OCI-LY1 (cell line): ENCODE measurements at regions not wholly inside any gene's neighbourhood (a gene's known extent, or its start where the extent isn't known, plus 50 kb on each side); places are given as distances from the start of the nearest gene placed in this dataset.
"Not testable (repeated sequence)": the region's sequence is repeated elsewhere in the genome, so short reads cannot be mapped to it uniquely, and the experiment has no call there.

Source experiments
- H2AFZ ChIP-seq: fragments of 200-600 bp; sonication (generic), shearing (Covaris generic); 2 replicates; pipeline ENCODE4 v1.6.0; 2014; ENCODE audit warnings: antibody characterized with exemption, mild to moderate bottlenecking, low read length
- H3F3A ChIP-seq: fragments of 200-600 bp; sonication (generic), shearing (Covaris generic); 2 replicates; pipeline ENCODE4 v1.6.0; 2014; ENCODE audit warnings: mild to moderate bottlenecking, antibody characterized with exemption, low read length, moderate library complexity; ENCODE audit not compliant: insufficient read depth
- H3K27ac ChIP-seq: fragments of 200-600 bp; sonication (generic); 2 replicates; pipeline ENCODE4 v1.5.1; 2014; ENCODE audit warnings: low read length, mixed run types, mild to moderate bottlenecking, low read depth; ENCODE audit not compliant: poor library complexity, severe bottlenecking
- H3K27me3 ChIP-seq: fragments of 200-600 bp; sonication (generic); 2 replicates; pipeline ENCODE4 v1.6.0; 2014; ENCODE audit warnings: antibody characterized with exemption, mild to moderate bottlenecking, low read length, moderate library complexity; ENCODE audit not compliant: insufficient read depth
- H3K36me3 ChIP-seq: fragments of 200-600 bp; sonication (generic); 2 replicates; pipeline ENCODE4 v1.6.1; 2014; ENCODE audit warnings: mild to moderate bottlenecking, antibody characterized with exemption, low read length, moderate library complexity, mixed read lengths; ENCODE audit not compliant: insufficient read depth
- H3K4me1 ChIP-seq: fragments of 200-600 bp; sonication (generic); 2 replicates; pipeline ENCODE4 v1.5.1; 2014; ENCODE audit warnings: mild to moderate bottlenecking, low read length, moderate library complexity; ENCODE audit not compliant: insufficient read depth, severe bottlenecking
- H3K4me2 ChIP-seq: fragments of 200-600 bp; sonication (generic), shearing (Covaris generic); 2 replicates; pipeline ENCODE4 v1.6.1; 2014; ENCODE audit warnings: low read length
- H3K4me3 ChIP-seq: fragments of 200-600 bp; sonication (generic); 2 replicates; pipeline ENCODE4 v1.5.1; 2014; ENCODE audit warnings: low read length, low read depth, mild to moderate bottlenecking, mixed read lengths; ENCODE audit not compliant: poor library complexity, severe bottlenecking
- H3K79me2 ChIP-seq: fragments of 200-600 bp; shearing (Covaris generic); 2 replicates; pipeline ENCODE4 v1.6.1; 2016; ENCODE audit warnings: mixed run types, low read length, mixed read lengths; ENCODE audit not compliant: insufficient read depth
- H3K9ac ChIP-seq: fragments of 200-600 bp; sonication (generic), shearing (Covaris generic); 2 replicates; pipeline ENCODE4 v1.6.1; 2014; ENCODE audit warnings: mild to moderate bottlenecking, low read length, mixed read lengths
- H3K9me2 ChIP-seq: fragments of 200-600 bp; sonication (generic), shearing (Covaris generic); 2 replicates; pipeline ENCODE4 v1.6.1; 2014; ENCODE audit warnings: low read depth, mild to moderate bottlenecking, low read length, mixed read lengths
- H3K9me3 ChIP-seq: fragments of 200-600 bp; shearing (Covaris generic); 2 replicates; pipeline ENCODE4 v1.6.1; 2014; ENCODE audit warnings: low read length, mixed read lengths
- H4K20me1 ChIP-seq: fragments of 200-600 bp; sonication (generic), shearing (Covaris generic); 2 replicates; pipeline ENCODE4 v1.6.0; 2016; ENCODE audit warnings: mild to moderate bottlenecking, low read length; ENCODE audit not compliant: insufficient read depth
- CTCF ChIP-seq: fragments of 200-600 bp; sonication (generic), shearing (Covaris generic); IDR thresholded peaks from 2 replicates; pipeline ENCODE4 v1.5.1; 2017; ENCODE audit warnings: mild to moderate bottlenecking, antibody characterized with exemption, low read length, moderate library complexity, mixed read lengths
- EZH2 ChIP-seq: fragments of 200-600 bp; sonication (generic), shearing (Covaris generic); IDR thresholded peaks from 2 replicates; pipeline ENCODE4 v1.8.0; 2017; ENCODE audit warnings: borderline replicate concordance, mixed run types, mild to moderate bottlenecking, antibody characterized with exemption, low read length, moderate library complexity, mixed read lengths

DNA sequence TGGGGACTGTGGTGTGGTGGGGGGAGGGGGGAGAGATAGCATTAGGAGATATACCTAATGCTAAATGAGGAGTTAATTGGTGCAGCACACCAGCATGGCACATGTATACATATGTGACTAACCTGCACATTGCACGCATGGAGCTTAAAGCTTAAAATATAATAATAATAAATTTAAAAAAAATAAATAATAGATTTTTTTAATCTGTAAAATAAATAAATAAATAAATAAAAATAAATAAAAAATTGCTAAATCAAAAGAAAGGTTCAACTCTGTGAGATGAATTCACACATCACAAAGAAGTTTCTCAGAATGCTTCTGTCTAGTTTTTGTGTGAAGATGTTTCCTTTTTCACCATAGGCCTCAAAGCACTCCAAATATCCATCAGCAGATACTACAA is 1793.7 kb downstream of the UQCRFS1 start:
- H3K4me1 ChIP-seq, H3K4me3 ChIP-seq, H3K27me3 ChIP-seq, H4K20me1 ChIP-seq, H3K36me3 ChIP-seq, H3K4me2 ChIP-seq, H3K9me3 ChIP-seq, H3K79me2 ChIP-seq, H3K9me2 ChIP-seq, H3K27ac ChIP-seq, H3F3A ChIP-seq, H2AFZ ChIP-seq, H3K9ac ChIP-seq: not testable (repeated sequence)

DNA sequence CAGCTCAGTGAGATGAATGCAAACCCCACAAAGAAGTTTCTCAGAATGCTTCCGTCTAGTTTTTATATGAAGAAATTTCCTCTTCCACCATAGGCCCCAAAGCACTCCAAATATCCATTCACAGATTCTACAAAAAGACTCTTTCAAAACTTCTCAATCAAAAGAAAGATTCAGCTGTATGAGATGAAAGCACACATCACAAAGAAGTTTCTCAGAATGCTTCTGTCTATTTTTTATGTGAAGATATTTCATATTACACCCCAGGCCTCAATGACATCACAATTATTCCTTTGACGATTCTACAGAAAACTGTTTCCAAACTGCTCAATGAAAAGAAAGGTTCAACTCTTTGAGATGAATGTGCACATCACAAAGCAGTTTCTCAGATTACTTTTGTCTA is 1819.4 kb downstream of the UQCRFS1 start:
- no peaks in the 10 kb centered on the region for H3K9me3 ChIP-seq
- H3K79me2 ChIP-seq: no peaks in the 10 kb centered on the region
- TF ChIP-seq CTCF: no peak
- no peak for TF ChIP-seq EZH2
- no peaks in the 10 kb centered on the region for H3K9me2 ChIP-seq
- no peaks in the 10 kb centered on the region for H4K20me1 ChIP-seq
- no peak overlapping the region for H3K27ac ChIP-seq
- H3K27me3 ChIP-seq: no peaks in the 10 kb centered on the region
- no peaks in the 10 kb centered on the region for H3F3A ChIP-seq
- H3K4me3 ChIP-seq: no peak overlapping the region
- no peak overlapping the region for H3K9ac ChIP-seq
- no peaks in the 10 kb centered on the region for H3K4me1 ChIP-seq
- no peak overlapping the region for H2AFZ ChIP-seq
- H3K36me3 ChIP-seq: no peaks in the 10 kb centered on the region
- no peak overlapping the region for H3K4me2 ChIP-seq

DNA sequence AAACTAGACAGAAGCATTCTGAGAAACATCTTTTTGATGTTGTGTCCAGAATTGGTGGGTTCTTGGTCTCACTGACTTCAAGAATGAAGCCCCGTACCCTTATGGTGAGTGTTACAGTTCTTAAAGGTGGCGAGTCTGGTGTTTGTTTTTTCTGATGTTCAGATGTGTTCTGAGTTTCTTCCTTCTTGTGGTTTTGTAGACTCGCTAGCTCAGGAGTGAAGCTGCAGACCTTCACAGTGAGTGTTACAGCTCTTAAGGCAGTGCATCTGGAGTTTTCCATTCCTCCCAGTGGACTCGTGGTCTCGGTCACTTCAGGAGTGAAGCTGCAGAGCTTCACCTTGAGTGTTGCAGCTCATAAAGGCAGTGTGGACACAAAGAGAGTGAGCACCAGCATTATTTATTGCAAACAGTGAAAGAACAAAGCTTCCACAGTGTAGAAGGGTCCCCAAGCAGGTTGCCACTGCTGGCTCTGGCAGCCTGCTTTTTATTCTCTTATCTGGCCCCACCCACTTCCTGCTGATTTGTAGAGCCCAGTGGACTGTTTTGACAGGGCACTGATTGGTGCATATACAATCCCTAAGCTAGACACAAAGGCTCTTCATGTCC is 1820.8 kb downstream of the UQCRFS1 start:
- no peaks in the 10 kb centered on the region for H3K36me3 ChIP-seq
- no peak overlapping the region for H3K4me2 ChIP-seq
- no peaks in the 10 kb centered on the region for H3K79me2 ChIP-seq
- no peak overlapping the region for H3K27ac ChIP-seq
- H4K20me1 ChIP-seq: no peaks in the 10 kb centered on the region
- no peaks in the 10 kb centered on the region for H3K9me2 ChIP-seq
- no peak overlapping the region for H2AFZ ChIP-seq
- H3K4me3 ChIP-seq: no peak overlapping the region
- H3K9me3 ChIP-seq: no peaks in the 10 kb centered on the region
- TF ChIP-seq EZH2 (no peak), CTCF (no peak)
- H3K9ac ChIP-seq: no peak overlapping the region
- no peaks in the 10 kb centered on the region for H3K27me3 ChIP-seq
- no peaks in the 10 kb centered on the region for H3F3A ChIP-seq
- H3K4me1 ChIP-seq: no peaks in the 10 kb centered on the region

DNA sequence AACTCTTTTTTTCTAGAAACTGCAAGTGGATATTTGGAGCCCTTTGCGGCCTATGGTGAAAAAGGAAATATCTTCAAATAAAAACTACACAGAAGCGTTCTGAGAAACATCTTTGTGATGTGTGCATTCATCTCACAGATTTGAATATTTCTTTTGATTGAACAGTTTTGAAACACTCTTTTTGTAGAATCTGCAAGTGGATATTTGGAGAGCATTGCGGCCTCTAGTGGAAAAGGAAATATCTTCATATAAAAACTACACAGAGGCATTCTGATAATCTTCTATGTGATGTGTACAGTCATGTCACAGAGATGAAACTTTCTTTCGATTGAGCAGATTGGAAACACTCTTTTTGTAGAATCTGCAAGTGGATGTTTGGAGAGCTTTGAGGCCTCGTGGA is 1833.6 kb downstream of the UQCRFS1 start:
- H3K27ac ChIP-seq, H3K4me1 ChIP-seq, H3K79me2 ChIP-seq, H3K9me2 ChIP-seq, H3K4me2 ChIP-seq, H3F3A ChIP-seq, H3K36me3 ChIP-seq, H3K4me3 ChIP-seq, H3K9ac ChIP-seq, H4K20me1 ChIP-seq, H3K27me3 ChIP-seq, H3K9me3 ChIP-seq, H2AFZ ChIP-seq: not testable (repeated sequence)
- TF ChIP-seq CTCF: peak; percentile 46

DNA sequence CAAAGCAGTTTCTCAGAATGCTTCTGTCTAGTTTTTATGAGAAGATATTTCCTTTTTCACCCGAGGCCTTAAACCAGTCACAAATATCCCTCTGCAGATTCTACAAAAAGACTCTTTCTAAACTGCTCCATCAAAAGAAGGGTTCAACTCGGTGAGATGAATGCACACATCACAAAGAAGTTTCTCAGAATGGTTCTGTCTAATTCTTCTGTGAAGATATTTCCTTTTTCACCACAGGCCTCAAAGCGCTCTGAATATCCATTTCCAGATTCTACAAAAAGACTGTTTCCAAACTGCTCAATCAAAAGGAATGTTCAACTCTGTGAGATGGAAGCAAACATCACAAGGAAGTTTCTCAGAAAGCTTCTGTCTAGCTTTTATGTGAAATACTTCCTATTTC is 1843.3 kb downstream of the UQCRFS1 start:
- H3F3A ChIP-seq, H3K27me3 ChIP-seq, H3K9me3 ChIP-seq, H3K9me2 ChIP-seq, H3K9ac ChIP-seq, H3K27ac ChIP-seq, H4K20me1 ChIP-seq, H3K4me1 ChIP-seq, H3K4me3 ChIP-seq, H3K36me3 ChIP-seq, H3K4me2 ChIP-seq, H3K79me2 ChIP-seq, H2AFZ ChIP-seq: not testable (repeated sequence)

DNA sequence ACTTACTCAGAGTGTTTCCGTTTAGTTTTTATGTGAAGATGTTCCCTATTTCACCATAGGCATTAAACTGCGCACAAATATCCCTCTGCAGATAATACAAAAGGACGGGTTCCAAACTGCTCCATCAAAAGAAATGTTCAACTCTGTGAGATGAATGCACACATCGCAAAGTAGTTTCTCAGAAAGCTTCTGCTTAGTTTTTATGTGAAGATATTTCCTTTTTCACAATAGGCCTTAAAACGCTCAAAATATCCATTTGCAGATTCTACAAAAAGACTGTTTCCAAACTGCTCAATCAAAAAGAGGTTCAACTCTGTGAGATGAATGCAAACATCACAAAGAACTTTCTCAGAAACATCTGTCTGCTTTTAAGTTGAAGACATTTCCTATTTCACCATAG is 1850.5 kb downstream of the UQCRFS1 start:
- H3K9me3 ChIP-seq, H2AFZ ChIP-seq, H3K9ac ChIP-seq, H3K4me2 ChIP-seq, H3K4me3 ChIP-seq, H3K27me3 ChIP-seq, H3K27ac ChIP-seq, H3K9me2 ChIP-seq, H3F3A ChIP-seq, H3K36me3 ChIP-seq, H3K4me1 ChIP-seq, H3K79me2 ChIP-seq, H4K20me1 ChIP-seq: not testable (repeated sequence)
